Loucy (cell line): ENCODE measurements at regions not wholly inside any gene's neighbourhood (a gene's known extent, or its start where the extent isn't known, plus 50 kb on each side); places are given as distances from the start of the nearest gene placed in this dataset.
"Not testable (repeated sequence)": the region's sequence is repeated elsewhere in the genome, so short reads cannot be mapped to it uniquely, and the experiment has no call there.

Experiments
- H2AFZ ChIP-seq: fragments of 200-600 bp; sonication (generic); 2 replicates; pipeline ENCODE4 v1.6.0; 2016; ENCODE audit warnings: antibody characterized with exemption, mild to moderate bottlenecking, low read length, moderate library complexity
- H3F3A ChIP-seq: fragments of 200-600 bp; 2 replicates; pipeline ENCODE4 v1.6.0; 2016; ENCODE audit warnings: antibody characterized with exemption, low read depth, mild to moderate bottlenecking
- H3K27me3 ChIP-seq: fragments of 200-600 bp; sonication (generic); 2 replicates; pipeline ENCODE4 v1.6.1; 2014; ENCODE audit warnings: low read length, mild to moderate bottlenecking; ENCODE audit not compliant: insufficient read depth, poor library complexity, severe bottlenecking
- H3K36me3 ChIP-seq: fragments of 200-600 bp; sonication (generic); 2 replicates; pipeline ENCODE4 v1.6.1; 2016; ENCODE audit warnings: low read length; ENCODE audit not compliant: insufficient read depth
- H3K4me1 ChIP-seq: fragments of 200-600 bp; sonication (generic); 2 replicates; pipeline ENCODE4 v1.5.1; 2014; ENCODE audit warnings: low read length, mild to moderate bottlenecking; ENCODE audit not compliant: insufficient read depth, poor library complexity, severe bottlenecking
- H3K4me2 ChIP-seq: fragments of 200-600 bp; sonication (generic); 2 replicates; pipeline ENCODE4 v1.6.0; 2014; ENCODE audit warnings: antibody characterized with exemption, low read length, low read depth, mild to moderate bottlenecking; ENCODE audit not compliant: poor library complexity, severe bottlenecking
- H3K4me3 ChIP-seq: fragments of 200-600 bp; sonication (generic); 2 replicates; pipeline ENCODE4 v1.5.1; 2014; ENCODE audit warnings: low read length, mild to moderate bottlenecking, mixed read lengths; ENCODE audit not compliant: poor library complexity, severe bottlenecking
- H3K79me2 ChIP-seq: fragments of 200-600 bp; sonication (generic); 2 replicates; pipeline ENCODE4 v1.6.1; 2014; ENCODE audit warnings: low read length; ENCODE audit not compliant: insufficient read depth
- H3K9ac ChIP-seq: fragments of 200-600 bp; sonication (generic); 2 replicates; pipeline ENCODE4 v1.6.0; 2014; ENCODE audit warnings: mild to moderate bottlenecking, low read depth, low read length, moderate library complexity; ENCODE audit not compliant: poor library complexity, severe bottlenecking
- H3K9me2 ChIP-seq: fragments of 200-600 bp; sonication (generic); replicated peaks from 2 replicates; pipeline ENCODE4 v1.6.1; 2016; ENCODE audit warnings: low read depth, low read length, mixed read lengths
- H3K9me3 ChIP-seq: fragments of 200-600 bp; sonication (generic); 2 replicates; pipeline ENCODE4 v1.6.1; 2014; ENCODE audit warnings: mild to moderate bottlenecking, antibody characterized with exemption, low read length, low read depth; ENCODE audit not compliant: insufficient read depth
- H4K20me1 ChIP-seq: fragments of 200-600 bp; sonication (generic); 2 replicates; pipeline ENCODE4 v1.6.0; 2014; ENCODE audit warnings: antibody characterized with exemption, low read length, mild to moderate bottlenecking; ENCODE audit not compliant: insufficient read depth, poor library complexity, severe bottlenecking
- CTCF ChIP-seq: fragments of 200-600 bp; sonication (generic); conservative IDR thresholded peaks from 2 replicates; pipeline ENCODE4 v1.5.1; 2014; ENCODE audit warnings: mild to moderate bottlenecking, antibody characterized with exemption, low read length
- EZH2phosphoT487 ChIP-seq: fragments of 200-600 bp; IDR thresholded peaks from 2 replicates; pipeline ENCODE4 v1.6.1; 2018; ENCODE audit warnings: antibody characterized with exemption, mild to moderate bottlenecking, moderate library complexity, borderline replicate concordance

GRCh38 chr2:240240781-240241180 is 100.3 kb upstream of the OTOS start:
- TF ChIP-seq CTCF, result no peak
- TF ChIP-seq EZH2phosphoT487, result no peak
- Histone ChIP-seq H3K79me2 (no peaks in the 10 kb centered on the region), H3F3A (no peaks in the 10 kb centered on the region), H3K36me3 (no peaks in the 10 kb centered on the region), H3K9me2 (no peaks in the 10 kb centered on the region), H4K20me1 (no peaks in the 10 kb centered on the region), H2AFZ (no peak overlapping the region), H3K4me3 (no peak overlapping the region), H3K27me3 (no peaks in the 10 kb centered on the region), H3K4me1 (no peaks in the 10 kb centered on the region), H3K9me3 (peaks cover 5% of the 10 kb centered on the region; the same call in 1 of the 2 replicates), H3K4me2 (no peak overlapping the region), H3K9ac (no peak overlapping the region)

GRCh38 chr2:240241572-240241971 is 101.1 kb upstream of the OTOS start:
- Histone ChIP-seq H3K9me2 (no peaks in the 10 kb centered on the region), H4K20me1 (no peaks in the 10 kb centered on the region), H3K79me2 (no peaks in the 10 kb centered on the region), H3K36me3 (no peaks in the 10 kb centered on the region), H3K4me1 (no peaks in the 10 kb centered on the region), H2AFZ (no peak overlapping the region), H3K27me3 (no peaks in the 10 kb centered on the region), H3K4me2 (no peak overlapping the region), H3K4me3 (no peak overlapping the region), H3F3A (no peaks in the 10 kb centered on the region), H3K9me3 (peaks cover 9% of the 10 kb centered on the region; the same call in 1 of the 2 replicates), H3K9ac (no peak overlapping the region)
- TF ChIP-seq CTCF (no peak), EZH2phosphoT487 (no peak)

- H3K79me2 ChIP-seq, H3K9me2 ChIP-seq, H4K20me1 ChIP-seq, H3K4me2 ChIP-seq, H3K36me3 ChIP-seq, H3K27me3 ChIP-seq, H3K9ac ChIP-seq, H3F3A ChIP-seq, H3K4me1 ChIP-seq, H2AFZ ChIP-seq, H3K4me3 ChIP-seq: not testable (repeated sequence)
- peaks cover 17% of the 10 kb centered on the region; the same call in 1 of the 2 replicates for H3K9me3 ChIP-seq
Observed at GRCh38 chr2:240243049-240243448, 102.6 kb upstream of the OTOS start.

GRCh38 chr2:240244543-240244942 is 104.1 kb upstream of the OTOS start:
- Histone ChIP-seq H4K20me1 (no peaks in the 10 kb centered on the region), H3K79me2 (no peaks in the 10 kb centered on the region), H3K4me2 (no peak overlapping the region), H3K9me3 (peaks cover 17% of the 10 kb centered on the region; the same call in 1 of the 2 replicates), H3K4me3 (no peak overlapping the region), H3K27me3 (no peaks in the 10 kb centered on the region), H3F3A (no peaks in the 10 kb centered on the region), H3K36me3 (no peaks in the 10 kb centered on the region), H3K9me2 (no peaks in the 10 kb centered on the region), H3K4me1 (no peaks in the 10 kb centered on the region), H3K9ac (no peak overlapping the region), H2AFZ (no peak overlapping the region)
- no peak for TF ChIP-seq EZH2phosphoT487
- no peak for TF ChIP-seq CTCF
